TTC549 (cell line): ENCODE measurements at regions not wholly inside any gene's neighbourhood (a gene's known extent, or its start where the extent isn't known, plus 50 kb on each side); places are given as distances from the start of the nearest gene placed in this dataset.

Experiments
- FAIRE-seq: peaks from 2 replicates; lab custom pipeline; 2012; peaks lifted over from hg19 to GRCh38; lab: Jason Lieb, UNC

- FAIRE-seq = no peak
These were observed 136.9 kb upstream of the GPR26 start for GRCh38 chr10:123529146-123529760.

GRCh38 chr10:123530166-123530870 is 135.8 kb upstream of the GPR26 start:
- no peak for FAIRE-seq

GRCh38 chr10:123535386-123535785 is 130.8 kb upstream of the GPR26 start:
- no peak for FAIRE-seq

GRCh38 chr10:123536176-123536845 is 129.8 kb upstream of the GPR26 start:
- FAIRE-seq = no peak

- FAIRE-seq = no peak
These were observed 128.8 kb upstream of the GPR26 start for GRCh38 chr10:123537188-123537961.

GRCh38 chr10:123538401-123539320 is 127.5 kb upstream of the GPR26 start:
- FAIRE-seq = no peak

GRCh38 chr10:123544986-123545385 is 121.2 kb upstream of the GPR26 start:
- no peak for FAIRE-seq

GRCh38 chr10:123548770-123549169 is 117.4 kb upstream of the GPR26 start:
- no peak for FAIRE-seq

- FAIRE-seq = no peak
These were observed 116.2 kb upstream of the GPR26 start for GRCh38 chr10:123549761-123550454.

GRCh38 chr10:123550675-123551096 is 115.5 kb upstream of the GPR26 start:
- FAIRE-seq = no peak

- FAIRE-seq = no peak
These were observed 114.9 kb upstream of the GPR26 start for GRCh38 chr10:123551259-123551658.

GRCh38 chr10:123552760-123553554 is 113.2 kb upstream of the GPR26 start:
- FAIRE-seq = no peak

GRCh38 chr10:123553810-123554430 is 112.2 kb upstream of the GPR26 start:
- FAIRE-seq = no peak

GRCh38 chr10:123554656-123555055 is 111.5 kb upstream of the GPR26 start:
- no peak for FAIRE-seq

GRCh38 chr10:123555616-123556015 is 110.5 kb upstream of the GPR26 start:
- no peak for FAIRE-seq

GRCh38 chr10:123556049-123556448 is 110.1 kb upstream of the GPR26 start:
- FAIRE-seq = no peak

- no peak for FAIRE-seq
These were observed 109.4 kb upstream of the GPR26 start for GRCh38 chr10:123556736-123557135.

- no peak for FAIRE-seq
These were observed 108.6 kb upstream of the GPR26 start for GRCh38 chr10:123557366-123558108.

GRCh38 chr10:123558651-123559050 is 107.5 kb upstream of the GPR26 start:
- FAIRE-seq = no peak
